Heart right ventricle (tissue), 16 donors: ENCODE measurements at regions not wholly inside any gene's neighbourhood (a gene's known extent, or its start where the extent isn't known, plus 50 kb on each side); places are given as distances from the start of the nearest gene placed in this dataset.

Experiments used
- ATAC-seq, 8 donors: fragments of 200-7000 bp; cut with Tn5 transposase; one replicate each; pipeline ENCODE4 v1.9.1; 2020; ENCODE audit warnings: mild to moderate bottlenecking in 8 of 8, moderate library complexity in 8 of 8, moderate number of reproducible peaks in 1 of 8
- DNase-seq, 2 donors: peaks; one replicate each; pipeline ENCODE4 v3.0.0-alpha.2; 2020
- H3K27ac ChIP-seq, 10 donors: fragments of 200-600 bp; sonication (generic) in 2 of 10; one replicate each; pipeline versions ENCODE4 v1.5.0 to v1.8.0; 2020 to 2022; ENCODE audit warnings: mild to moderate bottlenecking in 3 of 10
- H3K27me3 ChIP-seq, 7 donors: fragments of 200-600 bp; one replicate each; pipeline ENCODE4 v1.8.0; 2021 to 2022; ENCODE audit warnings: mild to moderate bottlenecking in 2 of 7
- H3K36me3 ChIP-seq, 9 donors: fragments of 200-600 bp; sonication (generic) in 1 of 9; one replicate each; pipeline versions ENCODE4 v1.5.0 to v1.8.0; 2020 to 2022; ENCODE audit warnings: mild to moderate bottlenecking in 2 of 9
- H3K4me1 ChIP-seq, 9 donors: fragments of 200-600 bp; sonication (generic) in 1 of 9; one replicate each; pipeline versions ENCODE4 v1.5.0 to v1.8.0; 2020 to 2022; ENCODE audit warnings: mild to moderate bottlenecking in 4 of 9
- H3K4me3 ChIP-seq, 10 donors: fragments of 200-600 bp; sonication (generic) in 2 of 10; one replicate each; pipeline versions ENCODE4 v1.5.0 to v1.8.0; 2020 to 2022; ENCODE audit warnings: mild to moderate bottlenecking in 7 of 10, moderate library complexity in 2 of 10
- H3K9me3 ChIP-seq, 11 donors: fragments of 200-600 bp in 10 of 11; sonication (generic) in 2 of 11; one replicate each; pipeline versions ENCODE4 v1.5.0 to v1.8.0; 2013 to 2022; ENCODE audit warnings: mild to moderate bottlenecking in 2 of 11, control low read depth in 1 of 11, moderate library complexity in 1 of 11
- CTCF ChIP-seq, 9 donors: fragments of 200-600 bp; sonication (generic) in 2 of 9; IDR thresholded peaks; one replicate each; pipeline versions ENCODE4 v1.5.0 to v1.8.0; 2021 to 2022; ENCODE audit warnings: antibody characterized with exemption in 9 of 9, mild to moderate bottlenecking in 5 of 9, moderate library complexity in 1 of 9
- WGBS, 2 donors: extraction: QIAGEN DNeasy Blood & Tissue Kit; methylation state at CpG; one replicate each; pipeline ENCODE4 v1.1.7; 2013; ENCODE audit warnings: inconsistent platforms in 1 of 2; 5-methylcytosine and 5-hydroxymethylcytosine counted together
- intact Hi-C, 10 donors: fragments of 100-400 bp; cut with DNase I; formaldehyde crosslinking; loops; one replicate each; pipeline versions ENCODE4 v1.11.1 to v1.14.2; 2022
- donor health status: Arrhythmogenic right ventricular cardiomyopathy.
- donor health status: ischemic (EF 13 %, LVEDD 7.1; RV severe dilation, severe dysfunction).
- donor health status: healthy with polysubstance abuse.
- donor health status: DM: no; HTN: yes; CAD: no.
- donor health status: DM: no; HTN: no; CAD: no.
- donor health status: ischemic (EF 25% LVEDD 6.9; RV normal size, moderate dysfunction).
- donor health status: ischemic (EF 25% LVEDD 5.7; RV mildly dilated, moderate dysfunction).
- donor health status: healthy.
- donor health status: DM: yes; HTN: yes; CAD: no.
- donor health status: Ischemic cardiomyopathy.
- donor health status: ischemic (EF 35%, LVEDD 5.7; RV mildly dilated, moderate dysfunction).
- donor health status: nonischemic (EF 11% LVEDD 7.7; RV severe dilation, severe dysfunction).
- donor health status: DM: yes; HTN: yes; CAD: no.
- donor health status: PGD.
- donor health status: ischemic (EF 29% LVEDD 5.4; RV normal size, mild dysfunction).
- donor health status: nonischemic (EF 23%, LVEDD 6.1; RV moderate dilation, normal function).

GRCh38 chr3:21169948-21170347, 581.1 kb downstream of the ZNF385D start:
- 52 to 56% methylated on average over 3 of the region's 3 CpGs for WGBS, 2 donors
- ATAC-seq, result no peak
- intact Hi-C loops, result no loop called here

DNA sequence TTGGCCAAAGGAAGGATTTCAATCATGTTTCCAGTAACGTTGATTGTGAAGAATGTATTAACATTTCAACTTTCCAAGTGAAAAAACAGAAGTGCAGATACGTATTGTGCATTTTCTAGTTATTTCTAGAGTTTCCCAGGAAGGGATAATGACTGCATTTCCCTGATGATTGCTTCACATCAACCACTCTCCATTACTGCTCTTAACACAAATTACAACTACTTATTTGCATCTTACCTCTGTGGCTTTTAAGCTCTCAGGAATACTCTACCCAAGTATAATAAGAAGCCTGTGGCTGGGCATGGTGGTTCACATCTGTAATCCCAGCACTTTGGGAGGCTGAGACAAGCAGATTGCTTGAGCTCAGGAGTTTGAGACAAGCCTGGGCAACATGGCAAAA, 582.5 kb downstream of the ZNF385D start:
- Histone ChIP-seq H3K36me3 (no peaks in the 10 kb centered on the region), H3K4me3 (no peak overlapping the region), H3K4me1 (peaks cover 0 to 7% (median 0%) of the 10 kb centered on the region in 9 donors), H3K9me3 (peaks cover 0 to 4% (median 0%) of the 10 kb centered on the region in 11 donors), H3K27ac (no peak overlapping the region), H3K27me3 (no peaks in the 10 kb centered on the region)
- intact Hi-C loops, result no loop called here
- TF ChIP-seq CTCF (IDR thresholded peaks at IDR 0.05), result no peak
- no peak for DNase-seq
- no peak for ATAC-seq
- 73 to 76% methylated on average over 2 of the region's 2 CpGs for WGBS, 2 donors

More at GRCh38 chr3:21169948-21170347, 581.1 kb downstream of the ZNF385D start:
- Histone ChIP-seq H3K27me3 (no peaks in the 10 kb centered on the region), H3K4me1 (peaks cover 0 to 7% (median 0%) of the 10 kb centered on the region in 9 donors), H3K9me3 (peaks cover 0 to 16% (median 0%) of the 10 kb centered on the region in 11 donors), H3K27ac (no peak overlapping the region), H3K4me3 (no peak overlapping the region), H3K36me3 (no peaks in the 10 kb centered on the region)
- TF ChIP-seq CTCF (IDR thresholded peaks at IDR 0.05), result no peak
- DNase-seq, result no peak

DNA sequence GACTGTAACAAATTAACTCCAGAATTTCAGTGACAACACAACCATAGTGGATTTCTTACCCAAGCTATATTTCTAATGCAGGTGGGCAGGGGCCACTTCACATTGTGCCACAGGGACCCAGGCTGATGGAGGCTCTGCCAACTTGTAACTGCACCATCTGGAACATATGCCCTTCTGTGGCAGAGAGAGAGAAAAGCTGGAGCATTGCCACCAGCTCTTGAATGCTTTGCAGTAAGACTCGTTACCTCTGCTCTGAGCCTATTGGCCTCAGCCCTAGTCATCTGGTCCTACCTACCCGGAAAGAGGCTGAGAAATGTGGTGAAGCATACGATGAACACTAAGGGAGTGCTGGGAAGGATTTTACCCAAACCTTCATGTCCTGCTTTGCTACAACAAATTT, 587.1 kb downstream of the ZNF385D start:
- H3K4me1 ChIP-seq, result no peaks in the 10 kb centered on the region
- H3K27me3 ChIP-seq, result no peaks in the 10 kb centered on the region
- ATAC-seq, result no peak
- no peaks in the 10 kb centered on the region for H3K36me3 ChIP-seq
- 75 to 78% methylated on average over 3 of the region's 3 CpGs for WGBS, 2 donors
- H3K27ac ChIP-seq, result no peak overlapping the region
- TF ChIP-seq CTCF (IDR thresholded peaks at IDR 0.05), result no peak
- H3K4me3 ChIP-seq, result no peak overlapping the region
- H3K9me3 ChIP-seq, result no peaks in the 10 kb centered on the region
- intact Hi-C loops, result loop anchor here in 1 of 10 donors (2.0 kb wide), 1 partner anchor 51 kb away; no protein-coding TSS in a partner anchor
- DNase-seq, result no peak

DNA sequence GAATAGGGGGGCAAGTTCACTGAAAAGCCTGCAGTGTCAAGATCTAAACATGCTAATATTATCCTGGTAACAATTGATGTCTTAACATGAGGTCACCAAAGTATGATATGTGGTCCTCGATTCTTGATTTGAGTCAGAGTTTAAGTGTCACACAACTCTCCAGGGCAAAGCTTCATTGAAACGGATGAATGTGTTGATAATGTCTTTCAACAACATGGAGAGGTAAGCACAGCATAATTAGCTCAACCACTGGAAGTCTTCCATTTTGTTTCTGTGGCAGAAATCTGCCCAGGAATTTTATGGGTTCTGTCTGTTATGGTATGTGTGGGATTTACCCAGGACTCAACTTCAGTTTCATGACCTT, 591.5 kb downstream of the ZNF385D start:
- 17 to 27% methylated on average over 2 of the region's 2 CpGs for WGBS, 2 donors
- DNase-seq (no peak), ATAC-seq (no peak)
- H3K4me1 ChIP-seq, result no peaks in the 10 kb centered on the region
- no peaks in the 10 kb centered on the region for H3K27me3 ChIP-seq
- H3K36me3 ChIP-seq, result no peaks in the 10 kb centered on the region
- H3K4me3 ChIP-seq, result no peak overlapping the region
- TF ChIP-seq CTCF (IDR thresholded peaks at IDR 0.05), result no peak
- intact Hi-C loops, result no loop called here
- peaks cover 0 to 5% (median 0%) of the 10 kb centered on the region in 11 donors for H3K9me3 ChIP-seq
- H3K27ac ChIP-seq, result no peak overlapping the region
